GM12878 (cell line): ENCODE measurements at regions not wholly inside any gene's neighbourhood (a gene's known extent, or its start where the extent isn't known, plus 50 kb on each side); places are given as distances from the start of the nearest gene placed in this dataset.

Experiments used
- EZH2 ChIP-seq: IDR thresholded peaks from 2 replicates; pipeline ENCODE4 v1.6.1; 2012; ENCODE audit warnings: low read depth, mild to moderate bottlenecking, control low read depth, inconsistent platforms, low read length, borderline replicate concordance; ENCODE audit not compliant: control insufficient read depth
- MLLT1 ChIP-seq: fragments of 450-650 bp; IDR thresholded peaks from 2 replicates; pipeline ENCODE4 v1.6.1; 2016; ENCODE audit warnings: mild to moderate bottlenecking
- POLR2A ChIP-seq: IDR thresholded peaks from 2 replicates; pipeline ENCODE4 v1.6.1; 2011; ENCODE audit warnings: low read depth, mild to moderate bottlenecking, low read length
- SIN3A ChIP-seq: IDR thresholded peaks from 2 replicates; pipeline ENCODE4 v1.6.1; 2012; ENCODE audit warnings: low read depth, low read length, improper control_type of control experiment
- SMAD1 ChIP-seq: fragments of 450-650 bp; IDR thresholded peaks from 2 replicates; pipeline ENCODE4 v1.6.1; 2018; ENCODE audit warnings: mild to moderate bottlenecking, low read depth; ENCODE audit not compliant: partially characterized antibody
- SUZ12 ChIP-seq: fragments of 200-600 bp; sonication (generic); IDR thresholded peaks from one replicate; pipeline ENCODE4 v1.6.1; 2018; ENCODE audit warnings: antibody characterized with exemption, mild to moderate bottlenecking; ENCODE audit not compliant: unreplicated experiment
- YY1 ChIP-seq: IDR thresholded peaks from 2 replicates; pipeline ENCODE4 v1.6.1; 2011; ENCODE audit warnings: low read depth, mild to moderate bottlenecking, low read length
- ZNF207 ChIP-seq: fragments of 450-650 bp; IDR thresholded peaks from 2 replicates; pipeline ENCODE4 v1.6.1; 2014; ENCODE audit warnings: antibody characterized with exemption, mild to moderate bottlenecking, borderline replicate concordance
- ZNF274 ChIP-seq: IDR thresholded peaks from one replicate; pipeline ENCODE4 v1.8.0; 2011; ENCODE audit not compliant: insufficient read length, insufficient read depth
- TF ChIP-seq, protein P1 (sequence below), 3 experiments: IDR thresholded peaks in 2 of 3; conservative IDR thresholded peaks in 1 of 3; 2 replicates each; pipeline ENCODE4 v1.5.1; 2011; ENCODE audit warnings: low read depth in 3 of 3, low read length in 3 of 3, mild to moderate bottlenecking in 3 of 3, control low read depth in 2 of 3, moderate library complexity in 2 of 3, inconsistent platforms in 1 of 3, mixed read lengths in 1 of 3; ENCODE audit not compliant: control insufficient read depth in 2 of 3, insufficient read depth in 1 of 3; ENCODE audit errors: extremely low read depth in 1 of 3
- TF ChIP-seq, protein P2 (sequence below): fragments of 450-650 bp; IDR thresholded peaks from 2 replicates; pipeline ENCODE4 v1.6.1; 2017; ENCODE audit warnings: mild to moderate bottlenecking, low read depth, inconsistent platforms; ENCODE audit not compliant: poor library complexity, severe bottlenecking
- TF ChIP-seq, protein P3 (sequence below): IDR thresholded peaks from 2 replicates; pipeline ENCODE4 v1.6.1; 2012; ENCODE audit warnings: low read depth, low read length, improper control_type of control experiment

GRCh38 chr3:78398401-78398800 lies 1358.5 kb downstream of the ROBO2 start:
- no peak for TF ChIP-seq SUZ12
- TF ChIP-seq, protein P1, sequence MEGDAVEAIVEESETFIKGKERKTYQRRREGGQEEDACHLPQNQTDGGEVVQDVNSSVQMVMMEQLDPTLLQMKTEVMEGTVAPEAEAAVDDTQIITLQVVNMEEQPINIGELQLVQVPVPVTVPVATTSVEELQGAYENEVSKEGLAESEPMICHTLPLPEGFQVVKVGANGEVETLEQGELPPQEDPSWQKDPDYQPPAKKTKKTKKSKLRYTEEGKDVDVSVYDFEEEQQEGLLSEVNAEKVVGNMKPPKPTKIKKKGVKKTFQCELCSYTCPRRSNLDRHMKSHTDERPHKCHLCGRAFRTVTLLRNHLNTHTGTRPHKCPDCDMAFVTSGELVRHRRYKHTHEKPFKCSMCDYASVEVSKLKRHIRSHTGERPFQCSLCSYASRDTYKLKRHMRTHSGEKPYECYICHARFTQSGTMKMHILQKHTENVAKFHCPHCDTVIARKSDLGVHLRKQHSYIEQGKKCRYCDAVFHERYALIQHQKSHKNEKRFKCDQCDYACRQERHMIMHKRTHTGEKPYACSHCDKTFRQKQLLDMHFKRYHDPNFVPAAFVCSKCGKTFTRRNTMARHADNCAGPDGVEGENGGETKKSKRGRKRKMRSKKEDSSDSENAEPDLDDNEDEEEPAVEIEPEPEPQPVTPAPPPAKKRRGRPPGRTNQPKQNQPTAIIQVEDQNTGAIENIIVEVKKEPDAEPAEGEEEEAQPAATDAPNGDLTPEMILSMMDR (IDR thresholded peaks at IDR 0.05 in 2 of 3, conservative IDR thresholded peaks at IDR 0.05 in 1 of 3; ENCODE audit: control insufficient read depth in 2 of 3, extremely low read depth in 1 of 3, insufficient read depth in 1 of 3, low read depth in 3 of 3, low read length in 3 of 3), result no peak
- TF ChIP-seq SIN3A, result no peak
- TF ChIP-seq, protein P2, sequence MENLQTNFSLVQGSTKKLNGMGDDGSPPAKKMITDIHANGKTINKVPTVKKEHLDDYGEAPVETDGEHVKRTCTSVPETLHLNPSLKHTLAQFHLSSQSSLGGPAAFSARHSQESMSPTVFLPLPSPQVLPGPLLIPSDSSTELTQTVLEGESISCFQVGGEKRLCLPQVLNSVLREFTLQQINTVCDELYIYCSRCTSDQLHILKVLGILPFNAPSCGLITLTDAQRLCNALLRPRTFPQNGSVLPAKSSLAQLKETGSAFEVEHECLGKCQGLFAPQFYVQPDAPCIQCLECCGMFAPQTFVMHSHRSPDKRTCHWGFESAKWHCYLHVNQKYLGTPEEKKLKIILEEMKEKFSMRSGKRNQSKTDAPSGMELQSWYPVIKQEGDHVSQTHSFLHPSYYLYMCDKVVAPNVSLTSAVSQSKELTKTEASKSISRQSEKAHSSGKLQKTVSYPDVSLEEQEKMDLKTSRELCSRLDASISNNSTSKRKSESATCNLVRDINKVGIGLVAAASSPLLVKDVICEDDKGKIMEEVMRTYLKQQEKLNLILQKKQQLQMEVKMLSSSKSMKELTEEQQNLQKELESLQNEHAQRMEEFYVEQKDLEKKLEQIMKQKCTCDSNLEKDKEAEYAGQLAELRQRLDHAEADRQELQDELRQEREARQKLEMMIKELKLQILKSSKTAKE, result no peak
- TF ChIP-seq ZNF274, result no peak
- TF ChIP-seq, protein P3, sequence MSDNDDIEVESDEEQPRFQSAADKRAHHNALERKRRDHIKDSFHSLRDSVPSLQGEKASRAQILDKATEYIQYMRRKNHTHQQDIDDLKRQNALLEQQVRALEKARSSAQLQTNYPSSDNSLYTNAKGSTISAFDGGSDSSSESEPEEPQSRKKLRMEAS, result no peak
- TF ChIP-seq MLLT1, result no peak
- TF ChIP-seq EZH2, result no peak
- no peak for TF ChIP-seq POLR2A
- TF ChIP-seq ZNF207, result no peak
- TF ChIP-seq YY1, result no peak
- no peak for TF ChIP-seq SMAD1
